Upper lobe of left lung (tissue), 4 donors: ENCODE measurements at regions not wholly inside any gene's neighbourhood (a gene's known extent, or its start where the extent isn't known, plus 50 kb on each side); places are given as distances from the start of the nearest gene placed in this dataset.

Experiments
- POLR2A ChIP-seq, 4 donors: fragments of 450-650 bp; IDR thresholded peaks; one replicate each; pipeline ENCODE4 v1.5.1; 2016 to 2017; ENCODE audit warnings: antibody characterized with exemption in 4 of 4, mild to moderate bottlenecking in 2 of 4
- TF ChIP-seq, protein P1 (sequence below), 6 experiments: fragments of 450-650 bp in 4 of 6; fragments of 200-600 bp in 2 of 6; sonication (generic) in 2 of 6; IDR thresholded peaks; one replicate each; pipeline ENCODE4 v1.5.1; 2016 to 2019; ENCODE audit warnings: antibody characterized with exemption in 6 of 6

DNA sequence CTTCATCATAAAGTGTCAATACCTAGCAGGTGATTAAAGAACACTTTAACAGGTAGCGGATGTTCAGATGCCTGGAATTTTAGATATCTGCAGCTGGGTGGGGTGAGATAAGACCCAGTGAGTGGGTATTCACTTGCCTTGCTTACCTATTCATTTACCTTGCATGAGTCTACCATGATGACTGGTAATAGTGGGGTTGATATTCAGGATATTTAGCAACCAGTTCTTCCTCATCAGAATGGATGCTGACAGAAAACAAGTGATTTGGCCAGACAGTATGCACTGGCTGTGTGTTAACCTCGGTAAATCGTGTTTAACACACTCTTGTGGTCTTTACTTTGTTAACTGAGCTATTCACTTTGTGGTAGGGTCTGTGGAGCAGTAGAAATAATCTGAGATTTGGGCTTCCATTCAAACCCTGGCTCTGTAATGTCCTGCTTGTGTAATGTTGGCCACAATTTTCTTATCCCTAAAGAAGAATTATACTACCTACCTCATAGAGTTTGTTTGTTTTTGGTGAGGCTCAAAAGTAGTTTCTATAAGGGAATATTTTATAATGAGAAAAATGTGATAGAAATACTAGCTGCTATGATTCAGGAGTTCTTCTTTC lies 391.9 kb upstream of the TBL1XR1 start:
- TF ChIP-seq POLR2A (IDR thresholded peaks at IDR 0.05) = no peak
- TF ChIP-seq, protein P1, sequence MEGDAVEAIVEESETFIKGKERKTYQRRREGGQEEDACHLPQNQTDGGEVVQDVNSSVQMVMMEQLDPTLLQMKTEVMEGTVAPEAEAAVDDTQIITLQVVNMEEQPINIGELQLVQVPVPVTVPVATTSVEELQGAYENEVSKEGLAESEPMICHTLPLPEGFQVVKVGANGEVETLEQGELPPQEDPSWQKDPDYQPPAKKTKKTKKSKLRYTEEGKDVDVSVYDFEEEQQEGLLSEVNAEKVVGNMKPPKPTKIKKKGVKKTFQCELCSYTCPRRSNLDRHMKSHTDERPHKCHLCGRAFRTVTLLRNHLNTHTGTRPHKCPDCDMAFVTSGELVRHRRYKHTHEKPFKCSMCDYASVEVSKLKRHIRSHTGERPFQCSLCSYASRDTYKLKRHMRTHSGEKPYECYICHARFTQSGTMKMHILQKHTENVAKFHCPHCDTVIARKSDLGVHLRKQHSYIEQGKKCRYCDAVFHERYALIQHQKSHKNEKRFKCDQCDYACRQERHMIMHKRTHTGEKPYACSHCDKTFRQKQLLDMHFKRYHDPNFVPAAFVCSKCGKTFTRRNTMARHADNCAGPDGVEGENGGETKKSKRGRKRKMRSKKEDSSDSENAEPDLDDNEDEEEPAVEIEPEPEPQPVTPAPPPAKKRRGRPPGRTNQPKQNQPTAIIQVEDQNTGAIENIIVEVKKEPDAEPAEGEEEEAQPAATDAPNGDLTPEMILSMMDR (IDR thresholded peaks at IDR 0.05) = no peak
